H1 (cell line): ENCODE measurements at regions not wholly inside any gene's neighbourhood (a gene's known extent, or its start where the extent isn't known, plus 50 kb on each side); places are given as distances from the start of the nearest gene placed in this dataset.

ENCODE experiments used
- ASH2L ChIP-seq: fragments of 200-600, 300-600 bp; sonication (generic); IDR thresholded peaks from one replicate; pipeline ENCODE4 v1.7.1; 2017; ENCODE audit warnings: low read length
- GABPA ChIP-seq: IDR thresholded peaks from 2 replicates; pipeline ENCODE4 v1.6.1; 2011; ENCODE audit warnings: mild to moderate bottlenecking, low read length, moderate library complexity, borderline replicate concordance; ENCODE audit not compliant: insufficient read depth
- JUN ChIP-seq: IDR thresholded peaks from 2 replicates; pipeline ENCODE4 v1.6.1; 2011; ENCODE audit warnings: low read depth, mild to moderate bottlenecking, improper control_type of control experiment, low read length
- TF ChIP-seq, protein P1 (sequence below): IDR thresholded peaks from 2 replicates; pipeline ENCODE4 v1.6.1; 2012; ENCODE audit warnings: inconsistent platforms

- TF ChIP-seq GABPA, result no peak
- no peak for TF ChIP-seq ASH2L
- TF ChIP-seq, protein P1, sequence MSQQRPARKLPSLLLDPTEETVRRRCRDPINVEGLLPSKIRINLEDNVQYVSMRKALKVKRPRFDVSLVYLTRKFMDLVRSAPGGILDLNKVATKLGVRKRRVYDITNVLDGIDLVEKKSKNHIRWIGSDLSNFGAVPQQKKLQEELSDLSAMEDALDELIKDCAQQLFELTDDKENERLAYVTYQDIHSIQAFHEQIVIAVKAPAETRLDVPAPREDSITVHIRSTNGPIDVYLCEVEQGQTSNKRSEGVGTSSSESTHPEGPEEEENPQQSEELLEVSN, result no peak
- no peak for TF ChIP-seq JUN
Measured at GRCh38 chr17:16888413-16889087, 83.4 kb downstream of the TNFRSF13B start (continued).
